ENCODE measurements at regions not wholly inside any gene's neighbourhood (a gene's known extent, or its start where the extent isn't known, plus 50 kb on each side); places are given as distances from the start of the nearest gene placed in this dataset.

DNA sequence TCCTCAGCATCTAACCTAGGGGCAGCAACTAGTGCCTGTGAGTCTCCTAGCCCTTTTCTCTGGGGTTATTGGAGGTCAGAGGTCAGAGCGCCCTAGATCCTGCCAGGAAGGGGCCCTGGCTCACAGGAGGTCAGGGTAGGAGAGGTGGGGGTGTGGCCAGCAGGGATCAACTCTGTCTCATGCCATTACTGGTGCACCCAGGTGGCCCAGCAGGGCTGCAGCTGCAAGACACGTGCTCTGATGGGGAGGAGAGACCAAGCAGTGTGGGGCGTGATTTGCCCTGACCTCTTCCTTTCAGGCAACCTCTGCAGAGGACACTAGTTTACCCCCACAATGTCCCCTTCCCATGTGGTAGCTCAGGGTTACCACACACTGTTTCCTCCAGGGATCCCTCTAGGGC is 73.3 kb upstream of the ZNF30 start:
- Histone ChIP-seq H3K4me3 (no peak overlapping the region), H3K9me3 (replicated peaks; ENCODE audit: control insufficient read depth, insufficient read depth, low read depth, low read length) (0 out of 2 replicates have a peak, but pooled peaks cover 2% of the 10 kb centered on the region), H3K4me1 (replicated peaks in 1 of 2; ENCODE audit: control insufficient read depth in 2 of 2, insufficient read depth in 2 of 2, low read length in 2 of 2) (no peaks in the 10 kb centered on the region), H3K9me1 (ENCODE audit: control insufficient read depth, insufficient read depth, low read length) (no peaks in the 10 kb centered on the region), H3K79me2 (ENCODE audit: control insufficient read depth, insufficient read depth, low read length) (no peaks in the 10 kb centered on the region; the same call in 2 of the 3 replicates), H4K20me1 (replicated peaks; ENCODE audit: control insufficient read depth, insufficient read depth, low read length) (no peaks in the 10 kb centered on the region), H3K27me3 (ENCODE audit: control insufficient read depth in 2 of 2, insufficient read depth in 2 of 2, low read length in 2 of 2) (no peaks in the 10 kb centered on the region), H3K9ac (ENCODE audit: insufficient read depth in 1 of 2, low read depth in 2 of 2, low read length in 2 of 2) (0 out of 4 replicates have a peak overlapping the region, but pooled peaks of 1 of the 2 experiments have one; percentile 12), H3K27ac (ENCODE audit: extremely low read depth, low read depth, low read length) (no peak overlapping the region), H2AFZ (ENCODE audit: low read depth, low read length) (no peak overlapping the region), H3K36me3 (ENCODE audit: control insufficient read depth, insufficient read depth, low read length) (no peaks in the 10 kb centered on the region), H3K4me2 (ENCODE audit: insufficient read depth, low read length) (no peak overlapping the region)
- FAIRE-seq, result no peak
- ChIA-PET CTCF (ENCODE audit: low intra/inter-chr PET ratio) (no interaction called here), POLR2A (no interaction called here)
- no peak for DNase-seq (ENCODE audit: extremely low read depth in 1 of 4, low spot score in 3 of 4)
- no peak; the same call in 2 of the 3 replicates for ATAC-seq
- intact Hi-C loops (cut with micrococcal nuclease) (no loop called here), in situ Hi-C loops (cut with MboI) (no loop called here)
- WGBS (ENCODE audit: insufficient coverage, low coverage, missing lambda C conversion rate), result 28% methylated on average over 3 of the region's 3 CpGs
- BruUV-seq (replicated peaks), result no TSS peak
- TF ChIP-seq STAT5A (IDR thresholded peaks at IDR 0.05; ENCODE audit: borderline replicate concordance, low read length) (no peak), CBFA2T3 (IDR thresholded peaks at IDR 0.05) (no peak), KDM5B (IDR thresholded peaks at IDR 0.05; ENCODE audit: insufficient replicate concordance, low read depth, low read length) (no peak), XRCC4 (IDR thresholded peaks at IDR 0.05; ENCODE audit: extremely low read depth, insufficient read depth, insufficient read length) (no peak), NR2C2 (CRISPR knock-in tag; IDR thresholded peaks at IDR 0.05) (no peak), NR2C2 (tag; IDR thresholded peaks at IDR 0.05) (no peak), HMGN3 (IDR thresholded peaks at IDR 0.05; ENCODE audit: borderline replicate concordance, extremely low read depth, insufficient read length, low read depth, low read length) (no peak), EZH2 (IDR thresholded peaks at IDR 0.05; ENCODE audit: borderline replicate concordance, low read depth, low read length) (no peak), TARDBP (IDR thresholded peaks at IDR 0.05) (no peak), ZNF766 (CRISPR knock-in tag; conservative IDR thresholded peaks at IDR 0.05) (no peak), DIDO1 (tag; IDR thresholded peaks at IDR 0.05; ENCODE audit: low read depth) (no peak)
- TF ChIP-seq, protein P1, sequence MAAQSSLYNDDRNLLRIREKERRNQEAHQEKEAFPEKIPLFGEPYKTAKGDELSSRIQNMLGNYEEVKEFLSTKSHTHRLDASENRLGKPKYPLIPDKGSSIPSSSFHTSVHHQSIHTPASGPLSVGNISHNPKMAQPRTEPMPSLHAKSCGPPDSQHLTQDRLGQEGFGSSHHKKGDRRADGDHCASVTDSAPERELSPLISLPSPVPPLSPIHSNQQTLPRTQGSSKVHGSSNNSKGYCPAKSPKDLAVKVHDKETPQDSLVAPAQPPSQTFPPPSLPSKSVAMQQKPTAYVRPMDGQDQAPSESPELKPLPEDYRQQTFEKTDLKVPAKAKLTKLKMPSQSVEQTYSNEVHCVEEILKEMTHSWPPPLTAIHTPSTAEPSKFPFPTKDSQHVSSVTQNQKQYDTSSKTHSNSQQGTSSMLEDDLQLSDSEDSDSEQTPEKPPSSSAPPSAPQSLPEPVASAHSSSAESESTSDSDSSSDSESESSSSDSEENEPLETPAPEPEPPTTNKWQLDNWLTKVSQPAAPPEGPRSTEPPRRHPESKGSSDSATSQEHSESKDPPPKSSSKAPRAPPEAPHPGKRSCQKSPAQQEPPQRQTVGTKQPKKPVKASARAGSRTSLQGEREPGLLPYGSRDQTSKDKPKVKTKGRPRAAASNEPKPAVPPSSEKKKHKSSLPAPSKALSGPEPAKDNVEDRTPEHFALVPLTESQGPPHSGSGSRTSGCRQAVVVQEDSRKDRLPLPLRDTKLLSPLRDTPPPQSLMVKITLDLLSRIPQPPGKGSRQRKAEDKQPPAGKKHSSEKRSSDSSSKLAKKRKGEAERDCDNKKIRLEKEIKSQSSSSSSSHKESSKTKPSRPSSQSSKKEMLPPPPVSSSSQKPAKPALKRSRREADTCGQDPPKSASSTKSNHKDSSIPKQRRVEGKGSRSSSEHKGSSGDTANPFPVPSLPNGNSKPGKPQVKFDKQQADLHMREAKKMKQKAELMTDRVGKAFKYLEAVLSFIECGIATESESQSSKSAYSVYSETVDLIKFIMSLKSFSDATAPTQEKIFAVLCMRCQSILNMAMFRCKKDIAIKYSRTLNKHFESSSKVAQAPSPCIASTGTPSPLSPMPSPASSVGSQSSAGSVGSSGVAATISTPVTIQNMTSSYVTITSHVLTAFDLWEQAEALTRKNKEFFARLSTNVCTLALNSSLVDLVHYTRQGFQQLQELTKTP (IDR thresholded peaks at IDR 0.05; ENCODE audit: low read depth in 1 of 2, partially characterized antibody in 2 of 2), result no peak
- TF ChIP-seq, protein P2, sequence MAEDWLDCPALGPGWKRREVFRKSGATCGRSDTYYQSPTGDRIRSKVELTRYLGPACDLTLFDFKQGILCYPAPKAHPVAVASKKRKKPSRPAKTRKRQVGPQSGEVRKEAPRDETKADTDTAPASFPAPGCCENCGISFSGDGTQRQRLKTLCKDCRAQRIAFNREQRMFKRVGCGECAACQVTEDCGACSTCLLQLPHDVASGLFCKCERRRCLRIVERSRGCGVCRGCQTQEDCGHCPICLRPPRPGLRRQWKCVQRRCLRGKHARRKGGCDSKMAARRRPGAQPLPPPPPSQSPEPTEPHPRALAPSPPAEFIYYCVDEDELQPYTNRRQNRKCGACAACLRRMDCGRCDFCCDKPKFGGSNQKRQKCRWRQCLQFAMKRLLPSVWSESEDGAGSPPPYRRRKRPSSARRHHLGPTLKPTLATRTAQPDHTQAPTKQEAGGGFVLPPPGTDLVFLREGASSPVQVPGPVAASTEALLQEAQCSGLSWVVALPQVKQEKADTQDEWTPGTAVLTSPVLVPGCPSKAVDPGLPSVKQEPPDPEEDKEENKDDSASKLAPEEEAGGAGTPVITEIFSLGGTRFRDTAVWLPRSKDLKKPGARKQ (CRISPR knock-in tag; IDR thresholded peaks at IDR 0.05), result no peak
- TF ChIP-seq, protein P3, sequence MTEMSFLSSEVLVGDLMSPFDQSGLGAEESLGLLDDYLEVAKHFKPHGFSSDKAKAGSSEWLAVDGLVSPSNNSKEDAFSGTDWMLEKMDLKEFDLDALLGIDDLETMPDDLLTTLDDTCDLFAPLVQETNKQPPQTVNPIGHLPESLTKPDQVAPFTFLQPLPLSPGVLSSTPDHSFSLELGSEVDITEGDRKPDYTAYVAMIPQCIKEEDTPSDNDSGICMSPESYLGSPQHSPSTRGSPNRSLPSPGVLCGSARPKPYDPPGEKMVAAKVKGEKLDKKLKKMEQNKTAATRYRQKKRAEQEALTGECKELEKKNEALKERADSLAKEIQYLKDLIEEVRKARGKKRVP (CRISPR knock-in tag; IDR thresholded peaks at IDR 0.05), result no peak
- TF ChIP-seq, protein P4, sequence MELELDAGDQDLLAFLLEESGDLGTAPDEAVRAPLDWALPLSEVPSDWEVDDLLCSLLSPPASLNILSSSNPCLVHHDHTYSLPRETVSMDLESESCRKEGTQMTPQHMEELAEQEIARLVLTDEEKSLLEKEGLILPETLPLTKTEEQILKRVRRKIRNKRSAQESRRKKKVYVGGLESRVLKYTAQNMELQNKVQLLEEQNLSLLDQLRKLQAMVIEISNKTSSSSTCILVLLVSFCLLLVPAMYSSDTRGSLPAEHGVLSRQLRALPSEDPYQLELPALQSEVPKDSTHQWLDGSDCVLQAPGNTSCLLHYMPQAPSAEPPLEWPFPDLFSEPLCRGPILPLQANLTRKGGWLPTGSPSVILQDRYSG (tag; conservative IDR thresholded peaks at IDR 0.05; ENCODE audit: low read depth), result no peak
